ENCODE measurements at regions not wholly inside any gene's neighbourhood (a gene's known extent, or its start where the extent isn't known, plus 50 kb on each side); places are given as distances from the start of the nearest gene placed in this dataset.

DNA sequence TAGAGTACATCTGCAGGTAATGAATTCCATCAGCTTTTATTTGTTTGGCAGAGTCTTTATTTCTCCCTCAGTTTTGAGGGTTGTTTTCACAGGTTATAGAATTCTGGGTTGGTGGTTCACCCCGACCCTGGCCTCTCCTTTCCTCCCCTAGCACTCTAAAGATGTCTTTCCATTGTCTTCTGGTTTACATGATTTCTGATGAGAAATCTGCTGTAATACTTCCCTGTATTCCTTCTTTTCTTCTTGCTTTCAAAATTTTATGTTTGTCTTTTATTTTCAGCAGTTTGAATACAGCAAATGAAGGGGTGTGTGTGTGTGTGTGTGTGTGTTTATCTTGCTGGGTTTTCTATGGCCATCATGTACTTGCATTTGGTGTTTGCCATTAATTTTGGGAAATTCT, 312.0 kb upstream of the RPS23 start:
- TF ChIP-seq, protein P1, sequence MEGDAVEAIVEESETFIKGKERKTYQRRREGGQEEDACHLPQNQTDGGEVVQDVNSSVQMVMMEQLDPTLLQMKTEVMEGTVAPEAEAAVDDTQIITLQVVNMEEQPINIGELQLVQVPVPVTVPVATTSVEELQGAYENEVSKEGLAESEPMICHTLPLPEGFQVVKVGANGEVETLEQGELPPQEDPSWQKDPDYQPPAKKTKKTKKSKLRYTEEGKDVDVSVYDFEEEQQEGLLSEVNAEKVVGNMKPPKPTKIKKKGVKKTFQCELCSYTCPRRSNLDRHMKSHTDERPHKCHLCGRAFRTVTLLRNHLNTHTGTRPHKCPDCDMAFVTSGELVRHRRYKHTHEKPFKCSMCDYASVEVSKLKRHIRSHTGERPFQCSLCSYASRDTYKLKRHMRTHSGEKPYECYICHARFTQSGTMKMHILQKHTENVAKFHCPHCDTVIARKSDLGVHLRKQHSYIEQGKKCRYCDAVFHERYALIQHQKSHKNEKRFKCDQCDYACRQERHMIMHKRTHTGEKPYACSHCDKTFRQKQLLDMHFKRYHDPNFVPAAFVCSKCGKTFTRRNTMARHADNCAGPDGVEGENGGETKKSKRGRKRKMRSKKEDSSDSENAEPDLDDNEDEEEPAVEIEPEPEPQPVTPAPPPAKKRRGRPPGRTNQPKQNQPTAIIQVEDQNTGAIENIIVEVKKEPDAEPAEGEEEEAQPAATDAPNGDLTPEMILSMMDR (IDR thresholded peaks at IDR 0.05; ENCODE audit: low read length): no peak
- TF ChIP-seq EZH2 (optimal IDR thresholded peaks at IDR 0.05; ENCODE audit: low read depth, low read length) (no peak), EZH2phosphoT487 (IDR thresholded peaks at IDR 0.05; ENCODE audit: low read length) (no peak)

Data from MM.1S (cell line).